ENCODE measurements at regions not wholly inside any gene's neighbourhood (a gene's known extent, or its start where the extent isn't known, plus 50 kb on each side); places are given as distances from the start of the nearest gene placed in this dataset.

DNA sequence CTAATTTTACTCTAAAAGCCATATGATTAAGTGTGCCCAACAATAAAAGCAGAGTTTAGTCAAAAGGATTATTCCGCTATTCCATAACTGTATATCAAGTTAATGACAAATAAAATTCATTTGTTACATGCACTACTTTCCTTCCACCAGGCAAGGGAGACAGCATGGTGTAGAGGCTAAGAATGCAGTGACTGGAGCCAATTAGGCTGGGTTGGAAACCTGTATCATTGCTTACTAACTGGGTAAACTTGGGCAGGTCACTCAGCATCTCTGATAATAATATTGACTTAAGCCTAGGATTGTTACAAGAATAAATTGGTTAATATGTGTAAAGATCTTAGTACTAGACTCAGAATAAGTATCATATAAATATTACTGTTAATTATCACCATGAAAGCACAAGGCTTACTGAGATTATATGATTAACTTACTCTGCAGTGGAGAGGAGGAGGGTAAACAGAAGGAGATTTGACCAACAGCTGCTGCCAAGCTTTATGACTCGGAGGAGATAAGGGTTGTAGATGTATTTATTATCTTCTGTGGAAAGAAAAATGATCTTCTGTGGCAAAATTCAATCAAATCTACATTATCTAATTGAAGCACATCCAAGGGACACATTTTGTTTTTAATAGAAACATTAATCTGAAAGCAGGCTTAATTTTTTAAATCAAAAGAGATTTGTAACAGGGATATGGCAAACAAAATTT, 1459.9 kb downstream of the GRIK2 start:
- TF ChIP-seq PRDM15 (CRISPR knock-in tag; IDR thresholded peaks at IDR 0.05): no peak
- no peak for TF ChIP-seq MXD4 (CRISPR knock-in tag; IDR thresholded peaks at IDR 0.05; ENCODE audit: borderline replicate concordance)
- TF ChIP-seq CTCF (IDR thresholded peaks at IDR 0.05): no peak
- no peak for TF ChIP-seq ETV6 (CRISPR knock-in tag; IDR thresholded peaks at IDR 0.05)

All from WTC11 (cell line).